ENCODE measurements at regions not wholly inside any gene's neighbourhood (a gene's known extent, or its start where the extent isn't known, plus 50 kb on each side); places are given as distances from the start of the nearest gene placed in this dataset.
"Not testable (repeated sequence)": the region's sequence is repeated elsewhere in the genome, so short reads cannot be mapped to it uniquely, and the experiment has no call there.

DNA sequence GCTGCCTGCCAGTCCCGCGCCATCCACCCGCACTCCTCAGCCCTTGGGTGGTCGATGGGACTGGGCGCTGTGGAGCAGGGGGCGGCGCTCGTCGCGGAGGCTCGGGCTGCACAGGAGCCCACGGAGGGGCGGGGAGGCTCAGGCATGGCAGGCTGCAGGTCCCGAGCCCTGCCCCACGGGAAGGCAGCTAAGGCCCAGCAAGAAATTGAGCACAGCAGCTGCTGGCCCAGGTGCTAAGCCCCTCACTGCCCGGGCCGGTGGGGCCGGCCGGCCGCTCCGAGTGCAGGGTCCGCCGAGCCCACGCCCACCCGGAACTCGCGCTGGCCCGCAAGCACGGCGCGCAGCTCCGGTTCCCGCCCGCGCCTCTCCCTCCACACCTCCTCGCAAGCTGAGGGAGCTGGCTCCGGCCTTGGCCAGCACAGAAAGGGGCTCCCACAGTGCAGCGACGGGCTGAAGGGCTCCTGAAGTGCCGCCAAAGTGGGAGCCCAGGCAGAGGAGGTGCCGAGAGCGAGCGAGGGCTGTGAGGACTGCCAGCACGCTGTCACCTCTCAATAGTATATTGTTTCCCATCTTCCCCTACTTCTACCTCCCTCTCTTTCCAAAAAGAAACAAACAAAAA is 219.6 kb downstream of the BAMBI start:
- H3K27ac Mint-ChIP-seq; H3K4me1 Mint-ChIP-seq; DNase-seq; ATAC-seq (replicated peaks); H3K4me3 Mint-ChIP-seq; H3K9me3 Mint-ChIP-seq; H3K36me3 Mint-ChIP-seq; H3K27me3 Mint-ChIP-seq: not testable (repeated sequence)

DNA sequence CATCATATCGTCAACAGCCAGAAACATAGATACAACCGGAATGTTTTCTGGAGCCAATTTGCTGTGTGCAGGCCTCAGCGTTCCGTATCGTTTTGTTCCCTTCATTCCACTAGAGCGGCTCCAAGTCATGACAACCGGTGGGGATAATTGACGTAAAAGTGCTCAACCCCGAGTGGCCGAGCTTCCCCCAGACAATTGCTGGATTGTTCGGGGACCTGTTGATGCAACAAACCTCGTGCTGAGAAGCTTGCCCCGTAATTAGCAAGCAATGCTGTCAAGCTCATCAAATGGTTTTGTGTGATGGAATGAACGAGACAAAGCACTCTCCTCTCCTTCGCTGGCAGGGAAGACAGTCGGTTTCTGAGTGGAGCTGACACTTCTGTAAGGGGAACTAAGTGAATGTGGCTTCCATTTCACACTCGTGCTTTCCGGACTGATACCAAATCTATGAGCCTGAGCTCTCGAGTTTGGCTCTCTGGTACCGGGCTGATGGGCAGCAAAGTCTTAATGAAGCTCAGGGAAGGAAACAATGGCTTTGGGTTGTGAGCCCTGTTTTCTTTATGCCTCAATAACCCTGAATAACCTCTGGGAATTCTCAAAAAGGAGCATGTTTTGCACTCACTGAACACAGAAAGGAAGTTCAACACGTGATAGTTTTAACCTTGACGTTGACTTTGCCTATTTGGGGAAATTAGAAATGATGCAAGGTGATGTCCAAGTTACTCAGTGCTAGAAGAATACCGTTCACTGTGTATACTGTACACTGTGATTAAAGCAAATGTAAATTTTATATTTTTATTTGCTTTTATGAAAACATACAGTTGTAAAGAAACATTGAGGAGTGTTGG is 220.5 kb downstream of the BAMBI start:
- H3K4me3 Mint-ChIP-seq: no peak overlapping the region
- no peak overlapping the region for H3K27ac Mint-ChIP-seq
- H3K4me1 Mint-ChIP-seq: no peaks in the 10 kb centered on the region
- H3K27me3 Mint-ChIP-seq: no peaks in the 10 kb centered on the region
- ATAC-seq (replicated peaks): no peak
- no peak for DNase-seq
- H3K36me3 Mint-ChIP-seq: peaks cover 0 to 1% of the 10 kb centered on the region in 2 donors
- peaks cover 0 to 6% of the 10 kb centered on the region in 2 donors for H3K9me3 Mint-ChIP-seq

DNA sequence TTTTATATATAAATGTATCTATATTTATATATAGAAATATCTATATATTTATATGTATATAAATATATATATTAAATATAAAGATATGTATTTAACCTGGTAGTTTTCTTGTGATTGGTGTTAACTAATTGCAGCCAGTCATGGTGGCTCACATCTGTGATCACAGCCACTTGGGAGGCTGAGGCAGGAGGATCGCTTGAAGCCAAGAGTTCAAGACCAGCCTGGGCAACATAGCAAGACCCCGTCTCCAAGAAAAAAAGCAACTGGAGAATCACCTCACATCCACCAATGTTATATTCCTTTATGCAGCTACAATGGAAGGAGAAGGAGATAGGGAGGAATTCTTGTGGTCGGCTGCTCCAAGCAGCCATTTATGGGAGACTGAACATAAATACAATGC is 224.9 kb downstream of the BAMBI start:
- H3K4me1 Mint-ChIP-seq: no peaks in the 10 kb centered on the region

DNA sequence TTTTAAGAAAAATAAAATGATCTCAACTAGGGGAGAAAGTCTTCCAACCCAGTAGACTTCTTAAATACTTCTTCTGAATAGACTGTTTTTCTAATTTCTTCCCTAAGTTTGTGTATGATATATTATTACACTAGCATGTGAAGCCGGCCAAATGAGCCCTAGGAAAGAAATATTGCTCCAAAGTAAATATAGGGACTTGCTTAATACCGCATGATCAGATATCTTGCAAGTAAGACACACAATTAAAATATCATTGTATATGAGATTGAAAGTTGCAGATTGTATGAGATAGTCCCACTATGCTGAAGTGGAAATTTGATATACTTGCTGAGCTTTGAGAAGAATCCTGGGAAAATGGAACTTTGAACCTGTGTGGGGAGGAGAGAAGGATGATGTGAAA is 225.7 kb downstream of the BAMBI start:
- DNase-seq (no peak), ATAC-seq (replicated peaks) (no peak)
- H3K36me3 Mint-ChIP-seq: no peaks in the 10 kb centered on the region
- H3K4me3 Mint-ChIP-seq: no peak overlapping the region
- H3K27me3 Mint-ChIP-seq: no peaks in the 10 kb centered on the region
- H3K27ac Mint-ChIP-seq: no peak overlapping the region
- H3K9me3 Mint-ChIP-seq: no peaks in the 10 kb centered on the region
- H3K4me1 Mint-ChIP-seq: no peaks in the 10 kb centered on the region

More for the DNA sequence above, 224.9 kb downstream of the BAMBI start:
- H3K4me3 Mint-ChIP-seq: no peak overlapping the region
- peaks cover 0 to under 1% of the 10 kb centered on the region in 2 donors for H3K36me3 Mint-ChIP-seq
- no peak overlapping the region for H3K27ac Mint-ChIP-seq
- peaks cover 0 to 2% of the 10 kb centered on the region in 2 donors for H3K9me3 Mint-ChIP-seq
- no peaks in the 10 kb centered on the region for H3K27me3 Mint-ChIP-seq
- ATAC-seq (replicated peaks): no peak
- no peak for DNase-seq

DNA sequence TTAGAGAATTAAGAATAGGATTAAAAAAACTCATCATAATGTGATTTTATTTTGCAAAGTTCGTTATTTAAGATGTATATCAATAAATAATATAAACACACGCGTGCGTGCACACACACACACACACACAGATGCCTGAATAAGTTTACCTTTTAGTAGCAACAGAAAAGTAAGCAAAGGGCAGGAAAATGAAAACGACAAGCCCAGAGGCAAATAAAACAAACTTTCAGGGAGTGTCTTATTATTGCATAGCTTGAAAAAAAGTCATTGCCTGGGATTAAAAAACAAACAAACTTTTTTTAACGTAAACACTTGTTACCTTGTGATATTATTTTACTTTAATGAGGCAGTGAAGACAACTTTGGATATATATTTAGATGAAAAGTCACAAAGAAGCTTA is 226.4 kb downstream of the BAMBI start:
- ATAC-seq (replicated peaks) (no peak), DNase-seq (no peak)
- Mint-ChIP-seq H3K36me3 (no peaks in the 10 kb centered on the region), H3K27ac (no peak overlapping the region), H3K27me3 (no peaks in the 10 kb centered on the region), H3K4me3 (no peak overlapping the region), H3K9me3 (no peaks in the 10 kb centered on the region), H3K4me1 (no peaks in the 10 kb centered on the region)

DNA sequence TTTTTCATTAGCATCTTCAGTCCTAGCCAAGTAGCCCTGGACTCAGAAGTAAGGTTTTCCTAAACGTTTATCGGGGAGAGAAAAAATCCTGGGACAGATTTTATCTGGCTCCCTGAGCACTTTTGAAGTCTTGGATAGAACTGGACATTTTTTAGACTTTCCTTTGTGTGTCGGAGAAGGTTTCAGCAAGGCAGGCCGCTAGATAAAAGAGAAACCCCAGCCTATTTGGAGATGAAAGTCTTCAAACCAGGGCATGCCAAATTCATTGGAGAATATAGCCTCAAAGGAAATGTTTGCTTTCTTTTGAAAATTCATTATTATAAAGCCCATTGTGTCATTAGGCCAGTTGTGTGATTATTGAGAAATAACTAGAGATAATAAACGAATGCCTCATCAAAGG is 228.1 kb downstream of the BAMBI start:
- Mint-ChIP-seq H3K27me3 (no peaks in the 10 kb centered on the region), H3K36me3 (no peaks in the 10 kb centered on the region), H3K4me1 (no peaks in the 10 kb centered on the region), H3K9me3 (no peaks in the 10 kb centered on the region), H3K27ac (no peak overlapping the region), H3K4me3 (no peak overlapping the region)
- ATAC-seq (replicated peaks) (no peak), DNase-seq (no peak)

DNA sequence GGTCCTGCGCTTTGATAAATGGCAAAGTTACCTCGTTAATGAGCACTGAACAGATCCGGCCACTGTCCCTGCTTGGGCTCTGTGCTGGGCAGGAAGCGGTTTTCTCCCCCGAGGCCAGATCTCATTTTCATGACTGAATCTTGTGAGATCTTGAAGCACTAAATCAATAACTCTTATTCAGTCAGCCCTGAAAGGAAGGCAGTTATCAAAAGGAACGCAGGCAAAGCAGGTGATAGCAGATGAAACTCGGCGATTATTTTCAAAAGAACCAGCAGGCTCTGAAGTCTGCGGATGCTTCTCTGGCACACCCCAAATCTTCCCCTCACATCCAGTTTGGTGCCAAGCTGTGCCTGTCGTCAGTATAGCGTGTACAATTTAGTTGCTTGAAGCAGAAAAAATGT is 228.7 kb downstream of the BAMBI start:
- no peak overlapping the region for H3K4me3 Mint-ChIP-seq
- H3K27me3 Mint-ChIP-seq: no peaks in the 10 kb centered on the region
- no peak for DNase-seq
- H3K27ac Mint-ChIP-seq: no peak overlapping the region
- H3K4me1 Mint-ChIP-seq: no peaks in the 10 kb centered on the region
- H3K9me3 Mint-ChIP-seq: no peaks in the 10 kb centered on the region
- no peaks in the 10 kb centered on the region for H3K36me3 Mint-ChIP-seq
- ATAC-seq (replicated peaks): no peak

DNA sequence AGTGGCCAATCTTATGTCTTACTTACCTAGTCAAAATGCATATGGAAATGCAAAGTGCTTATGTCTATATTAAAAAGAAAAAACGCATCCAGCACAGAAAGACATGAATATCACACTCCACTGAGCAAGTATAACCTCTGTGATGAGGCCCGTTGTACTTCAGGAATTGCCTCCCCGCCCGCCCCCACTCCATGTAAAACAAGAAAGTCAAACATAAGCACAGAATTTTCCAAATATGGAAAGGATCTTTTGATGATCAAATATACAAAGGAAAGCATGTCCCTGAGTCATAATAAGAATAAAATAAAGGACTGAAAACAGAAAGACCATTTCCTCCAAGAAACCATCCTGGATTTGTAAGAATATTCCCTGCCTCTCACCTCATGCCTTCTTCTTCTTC is 229.1 kb downstream of the BAMBI start:
- Mint-ChIP-seq H3K27ac (no peak overlapping the region), H3K36me3 (no peaks in the 10 kb centered on the region), H3K9me3 (peaks cover 0 to 1% of the 10 kb centered on the region in 2 donors), H3K4me1 (no peaks in the 10 kb centered on the region), H3K4me3 (no peak overlapping the region), H3K27me3 (no peaks in the 10 kb centered on the region)
- DNase-seq: no peak
- ATAC-seq (replicated peaks): no peak

DNA sequence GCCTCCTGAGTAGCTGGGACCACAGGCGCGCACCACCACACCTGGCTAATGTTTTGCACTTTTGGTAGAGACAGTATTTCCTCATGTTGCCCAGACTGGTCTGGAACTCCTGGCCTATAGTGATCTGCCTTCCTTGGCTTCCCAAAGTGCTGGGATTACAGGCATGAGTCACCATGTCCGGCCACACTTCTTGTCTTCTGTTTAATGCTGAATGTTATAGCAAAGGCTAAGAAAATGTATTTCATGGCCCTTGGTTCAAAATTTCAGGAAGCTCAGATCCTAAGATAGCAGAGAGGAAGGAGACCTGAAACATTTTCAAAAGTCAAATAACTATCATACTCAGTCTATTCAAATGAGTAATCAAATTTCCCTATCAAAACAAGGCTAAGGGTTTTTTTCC is 229.6 kb downstream of the BAMBI start:
- H3K4me1 Mint-ChIP-seq: no peaks in the 10 kb centered on the region
- no peak overlapping the region for H3K4me3 Mint-ChIP-seq
- ATAC-seq (replicated peaks): no peak
- H3K36me3 Mint-ChIP-seq: no peaks in the 10 kb centered on the region
- peaks cover 0 to 1% of the 10 kb centered on the region in 2 donors for H3K9me3 Mint-ChIP-seq
- no peak for DNase-seq
- peaks cover 1 to 2% of the 10 kb centered on the region in 2 donors for H3K27me3 Mint-ChIP-seq
- H3K27ac Mint-ChIP-seq: no peak overlapping the region

DNA sequence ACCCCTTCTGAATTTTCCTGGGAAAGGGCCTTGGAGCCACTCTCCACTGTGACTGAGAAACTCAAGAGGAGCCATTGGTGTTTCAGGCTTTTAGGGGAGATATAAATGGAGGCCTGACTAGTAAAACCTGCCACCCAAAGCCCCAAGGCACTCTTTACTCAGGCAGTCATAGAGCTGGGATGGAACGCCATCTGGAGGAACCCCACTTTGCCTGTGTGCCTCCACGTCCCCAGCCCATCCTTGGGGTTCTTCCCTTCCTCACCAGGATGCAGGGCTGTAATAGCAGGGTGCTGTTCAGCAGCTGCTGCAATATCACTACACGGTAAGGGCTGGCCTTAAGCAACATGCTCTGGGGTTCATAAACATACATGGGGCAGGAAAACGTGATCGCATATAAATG is 232.6 kb downstream of the BAMBI start:
- ATAC-seq (replicated peaks): no peak
- DNase-seq: no peak
- H3K27me3 Mint-ChIP-seq: peaks cover 3 to 5% of the 10 kb centered on the region in 2 donors
- peaks cover 0 to 1% of the 10 kb centered on the region in 2 donors for H3K9me3 Mint-ChIP-seq
- no peak overlapping the region for H3K27ac Mint-ChIP-seq
- H3K4me3 Mint-ChIP-seq: no peak overlapping the region
- H3K4me1 Mint-ChIP-seq: no peaks in the 10 kb centered on the region
- H3K36me3 Mint-ChIP-seq: no peaks in the 10 kb centered on the region

DNA sequence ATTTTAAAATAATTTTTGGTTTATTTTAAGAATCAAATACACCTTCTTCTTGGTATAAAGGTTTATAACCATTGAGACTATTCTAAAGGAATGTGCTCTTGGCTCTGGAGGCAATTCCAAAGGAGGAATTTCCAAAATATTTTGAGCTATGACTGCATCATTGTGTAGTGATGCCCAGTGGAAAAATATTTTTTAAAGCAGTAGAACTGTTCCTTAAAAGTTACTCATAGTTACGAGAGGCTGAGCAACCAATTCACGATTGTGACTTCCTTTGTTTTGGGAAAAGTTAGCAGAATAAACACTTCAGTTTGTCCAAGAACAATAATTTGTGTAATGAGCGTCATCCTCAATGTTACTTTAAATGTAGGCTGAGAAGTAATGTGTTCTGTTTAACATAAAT is 233.6 kb downstream of the BAMBI start:
- no peak for DNase-seq
- peaks cover 3 to 5% of the 10 kb centered on the region in 2 donors for H3K27me3 Mint-ChIP-seq
- ATAC-seq (replicated peaks): no peak
- H3K4me1 Mint-ChIP-seq: no peaks in the 10 kb centered on the region
- H3K27ac Mint-ChIP-seq: no peak overlapping the region
- no peaks in the 10 kb centered on the region for H3K36me3 Mint-ChIP-seq
- no peak overlapping the region for H3K4me3 Mint-ChIP-seq
- peaks cover 0 to 1% of the 10 kb centered on the region in 2 donors for H3K9me3 Mint-ChIP-seq

DNA sequence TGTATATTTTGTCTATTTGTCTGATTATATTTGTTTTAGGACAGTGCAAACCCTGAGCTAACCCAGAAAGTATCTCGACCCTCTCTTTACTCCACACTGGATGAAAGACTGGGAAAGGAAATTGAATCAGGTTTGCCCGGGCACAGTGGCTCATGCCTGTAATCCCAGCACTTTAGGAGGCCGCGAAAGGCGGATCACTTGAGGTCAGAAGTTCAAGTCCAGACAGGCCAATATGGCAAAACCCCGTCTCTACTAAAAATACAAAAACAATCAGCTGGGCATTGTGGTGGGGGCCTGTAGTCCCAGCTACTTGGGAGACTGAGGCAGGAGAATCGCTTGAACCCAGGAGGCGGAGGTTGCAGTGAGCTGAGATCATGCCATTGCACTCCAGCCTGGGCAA is 234.2 kb downstream of the BAMBI start:
- not testable (repeated sequence) for ATAC-seq (replicated peaks); H3K27ac Mint-ChIP-seq; H3K36me3 Mint-ChIP-seq; H3K4me1 Mint-ChIP-seq; H3K4me3 Mint-ChIP-seq; DNase-seq; H3K9me3 Mint-ChIP-seq; H3K27me3 Mint-ChIP-seq

DNA sequence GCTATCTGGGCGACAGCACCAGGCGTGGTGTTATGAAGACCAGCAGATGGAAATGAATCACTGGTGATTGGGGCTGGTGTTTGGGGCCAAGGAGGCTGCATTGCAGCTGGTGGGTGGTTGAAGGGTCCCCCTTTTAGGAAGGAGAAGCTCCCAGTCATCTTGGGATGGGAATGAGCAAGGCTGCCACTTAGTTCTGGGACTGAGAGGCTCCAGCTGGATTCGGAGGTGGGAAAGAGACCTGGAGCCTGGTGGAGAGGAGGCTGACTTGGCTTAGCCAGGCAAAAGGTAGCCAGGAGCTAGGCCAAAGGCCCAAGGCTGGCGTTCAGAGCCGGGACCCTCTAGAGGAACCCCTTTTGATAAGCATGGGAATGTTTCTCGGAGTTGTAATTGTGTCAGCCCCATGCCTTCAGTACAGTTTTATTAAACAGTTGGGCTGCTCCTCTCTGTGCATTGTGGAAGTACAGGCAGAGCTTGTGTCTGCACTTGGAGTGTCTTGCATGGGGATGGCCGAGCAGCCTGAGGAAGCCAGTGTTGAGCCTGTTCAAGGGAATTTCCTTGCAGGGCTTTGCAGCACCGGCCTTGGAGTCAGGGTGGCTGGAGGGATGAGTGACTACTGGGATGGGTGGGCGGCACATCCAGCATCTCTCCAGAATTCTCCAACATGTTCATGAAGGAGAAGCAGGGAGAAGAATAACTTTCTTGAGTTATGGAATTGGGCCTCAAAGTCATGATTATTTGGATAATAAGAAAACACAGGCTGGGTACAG is 234.9 kb downstream of the BAMBI start:
- Mint-ChIP-seq H3K36me3 (no peaks in the 10 kb centered on the region), H3K4me1 (no peaks in the 10 kb centered on the region), H3K27ac (no peak overlapping the region), H3K4me3 (no peak overlapping the region), H3K9me3 (peaks cover 0 to 1% of the 10 kb centered on the region in 2 donors), H3K27me3 (peaks cover 3 to 5% of the 10 kb centered on the region in 2 donors)
- no peak for ATAC-seq (replicated peaks)
- DNase-seq: no peak

DNA sequence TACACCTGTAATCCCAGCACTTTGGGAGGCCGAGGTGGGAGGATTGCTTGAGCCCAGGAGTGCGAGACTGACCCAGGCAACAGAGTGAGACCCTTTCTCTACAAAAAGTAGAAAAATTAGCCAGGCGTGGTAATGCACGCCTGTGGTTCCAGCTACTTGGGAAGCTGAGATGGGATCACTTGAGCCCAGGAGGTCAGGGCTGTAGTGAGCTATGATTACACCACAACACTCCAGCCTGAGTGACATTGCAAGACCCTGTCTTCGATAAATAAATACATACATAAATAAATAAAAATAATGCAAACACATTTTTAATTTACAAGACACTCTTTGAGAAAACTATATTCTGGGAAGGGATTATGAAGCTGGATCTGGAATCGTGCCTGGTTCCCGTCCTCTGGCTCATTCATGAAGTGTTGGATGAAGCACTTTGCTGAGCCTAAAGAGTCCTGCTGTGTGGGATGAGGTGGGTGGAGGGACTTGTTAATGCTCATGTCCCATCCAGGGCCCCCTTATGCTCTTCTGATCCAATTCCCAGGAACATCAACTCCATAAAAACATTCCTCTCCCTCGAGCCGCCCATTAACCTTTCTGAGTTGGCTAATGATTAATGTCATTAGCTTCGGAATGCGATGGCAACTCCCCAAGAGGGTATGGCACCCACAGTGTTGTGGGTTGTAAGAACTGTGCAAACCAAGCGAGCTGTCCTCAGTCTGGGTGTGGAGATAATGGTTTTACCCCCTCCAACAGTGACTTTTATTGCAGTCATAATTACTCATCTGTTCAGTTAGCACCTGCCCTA is 236.3 kb downstream of the BAMBI start:
- Mint-ChIP-seq H3K4me1 (no peaks in the 10 kb centered on the region), H3K36me3 (no peaks in the 10 kb centered on the region), H3K4me3 (no peak overlapping the region), H3K9me3 (peaks cover 0 to 1% of the 10 kb centered on the region in 2 donors), H3K27ac (no peak overlapping the region), H3K27me3 (peaks cover 3 to 5% of the 10 kb centered on the region in 2 donors)
- ATAC-seq (replicated peaks) (no peak), DNase-seq (no peak)
